ENCODE measurements at regions not wholly inside any gene's neighbourhood (a gene's known extent, or its start where the extent isn't known, plus 50 kb on each side); places are given as distances from the start of the nearest gene placed in this dataset.

DNA sequence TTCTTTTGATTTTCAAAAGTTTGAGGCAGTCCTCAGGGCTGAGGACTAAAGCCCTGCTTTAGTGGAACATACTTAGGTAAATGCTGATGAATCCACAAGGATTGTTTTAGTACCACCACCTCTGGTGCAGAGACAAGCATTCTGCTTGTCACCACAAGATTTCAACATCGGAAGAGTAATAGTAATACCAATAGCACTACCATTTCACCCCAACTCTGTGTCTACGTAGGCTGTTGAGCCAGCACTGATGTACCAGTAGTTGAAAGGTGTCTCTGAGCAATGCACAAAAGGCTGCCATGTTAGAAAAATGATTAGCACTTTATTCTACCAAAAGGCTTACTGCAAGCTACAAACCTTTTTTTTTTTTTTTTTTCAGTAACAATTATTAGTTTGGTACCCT lies 213.2 kb upstream of the SLC24A2 start:
- peaks cover 28% of the 10 kb centered on the region for H3K4me1 Mint-ChIP-seq (ENCODE audit: unreplicated experiment)
- H3K36me3 Mint-ChIP-seq (ENCODE audit: unreplicated experiment), result no peaks in the 10 kb centered on the region

DNA sequence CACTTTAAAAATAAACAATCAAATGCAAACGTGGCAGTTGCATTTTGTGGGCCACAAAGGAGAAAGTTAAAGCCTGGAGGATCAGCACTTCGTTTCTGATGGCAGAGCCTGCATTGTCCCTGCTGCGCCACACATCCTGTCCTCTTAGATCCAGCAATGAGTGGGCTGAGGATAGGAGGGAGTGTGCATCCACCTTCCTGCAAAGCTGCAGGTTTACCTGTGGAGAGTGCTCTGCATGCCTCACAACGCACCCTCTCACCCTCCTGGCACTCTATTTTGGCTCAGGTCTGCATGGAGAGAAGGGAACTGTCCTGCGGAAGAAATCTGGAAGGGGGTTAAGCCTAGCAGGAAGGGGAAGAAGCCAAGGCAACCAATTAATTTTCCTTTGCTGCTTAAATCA lies 212.2 kb upstream of the SLC24A2 start:
- Mint-ChIP-seq H3K27ac (ENCODE audit: unreplicated experiment) (no peak overlapping the region), H3K4me3 (ENCODE audit: unreplicated experiment) (no peak overlapping the region), H3K27me3 (ENCODE audit: unreplicated experiment) (no peaks in the 10 kb centered on the region), H3K4me1 (ENCODE audit: unreplicated experiment) (peaks cover 28% of the 10 kb centered on the region), H3K36me3 (ENCODE audit: unreplicated experiment) (no peaks in the 10 kb centered on the region), H3K9me3 (ENCODE audit: unreplicated experiment) (no peaks in the 10 kb centered on the region)
- TF ChIP-seq, protein P1, sequence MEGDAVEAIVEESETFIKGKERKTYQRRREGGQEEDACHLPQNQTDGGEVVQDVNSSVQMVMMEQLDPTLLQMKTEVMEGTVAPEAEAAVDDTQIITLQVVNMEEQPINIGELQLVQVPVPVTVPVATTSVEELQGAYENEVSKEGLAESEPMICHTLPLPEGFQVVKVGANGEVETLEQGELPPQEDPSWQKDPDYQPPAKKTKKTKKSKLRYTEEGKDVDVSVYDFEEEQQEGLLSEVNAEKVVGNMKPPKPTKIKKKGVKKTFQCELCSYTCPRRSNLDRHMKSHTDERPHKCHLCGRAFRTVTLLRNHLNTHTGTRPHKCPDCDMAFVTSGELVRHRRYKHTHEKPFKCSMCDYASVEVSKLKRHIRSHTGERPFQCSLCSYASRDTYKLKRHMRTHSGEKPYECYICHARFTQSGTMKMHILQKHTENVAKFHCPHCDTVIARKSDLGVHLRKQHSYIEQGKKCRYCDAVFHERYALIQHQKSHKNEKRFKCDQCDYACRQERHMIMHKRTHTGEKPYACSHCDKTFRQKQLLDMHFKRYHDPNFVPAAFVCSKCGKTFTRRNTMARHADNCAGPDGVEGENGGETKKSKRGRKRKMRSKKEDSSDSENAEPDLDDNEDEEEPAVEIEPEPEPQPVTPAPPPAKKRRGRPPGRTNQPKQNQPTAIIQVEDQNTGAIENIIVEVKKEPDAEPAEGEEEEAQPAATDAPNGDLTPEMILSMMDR (IDR thresholded peaks at IDR 0.05), result no peak
- no peak for DNase-seq (ENCODE audit: extremely low spot score, unreplicated experiment)

More for the DNA sequence above, 213.2 kb upstream of the SLC24A2 start:
- no peak for DNase-seq (ENCODE audit: extremely low spot score, unreplicated experiment)
- Mint-ChIP-seq H3K9me3 (ENCODE audit: unreplicated experiment) (no peaks in the 10 kb centered on the region), H3K4me3 (ENCODE audit: unreplicated experiment) (no peak overlapping the region), H3K27ac (ENCODE audit: unreplicated experiment) (no peak overlapping the region), H3K27me3 (ENCODE audit: unreplicated experiment) (no peaks in the 10 kb centered on the region)
- TF ChIP-seq, protein P1 (IDR thresholded peaks at IDR 0.05), result no peak

DNA sequence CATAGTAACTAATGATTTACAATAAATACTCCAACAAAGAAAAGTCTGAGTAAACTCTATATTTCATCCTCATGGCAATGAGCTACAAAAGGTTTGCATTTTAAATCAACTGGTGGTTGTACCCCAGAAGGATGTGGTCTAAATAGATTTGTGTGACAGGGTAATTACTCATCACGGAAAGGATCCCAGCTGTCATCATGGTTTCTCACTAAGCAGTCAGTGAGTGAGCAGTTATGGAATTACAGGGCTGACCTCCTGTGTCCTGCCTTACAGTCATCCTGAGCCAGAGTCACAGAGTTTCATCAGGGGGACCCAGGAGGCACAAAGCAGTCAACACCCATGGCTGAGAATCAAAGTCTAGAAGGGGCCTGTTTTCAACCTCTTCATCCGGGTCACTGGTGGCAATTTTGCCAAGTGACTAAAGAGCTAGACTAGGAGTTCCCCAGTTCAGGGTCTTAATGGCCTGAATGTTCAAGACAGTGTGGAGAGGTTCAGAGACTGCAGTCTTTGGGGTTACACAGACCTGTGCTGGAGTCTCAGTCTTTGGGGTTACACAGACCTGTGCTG lies 210.7 kb upstream of the SLC24A2 start:
- TF ChIP-seq, protein P1 (IDR thresholded peaks at IDR 0.05), result no peak
- Mint-ChIP-seq H3K27ac (ENCODE audit: unreplicated experiment) (peak overlapping the region; percentile 69), H3K4me3 (ENCODE audit: unreplicated experiment) (no peak overlapping the region), H3K27me3 (ENCODE audit: unreplicated experiment) (no peaks in the 10 kb centered on the region), H3K4me1 (ENCODE audit: unreplicated experiment) (peaks cover 28% of the 10 kb centered on the region), H3K36me3 (ENCODE audit: unreplicated experiment) (no peaks in the 10 kb centered on the region), H3K9me3 (ENCODE audit: unreplicated experiment) (no peaks in the 10 kb centered on the region)
- no peak for DNase-seq (ENCODE audit: extremely low spot score, unreplicated experiment)

DNA sequence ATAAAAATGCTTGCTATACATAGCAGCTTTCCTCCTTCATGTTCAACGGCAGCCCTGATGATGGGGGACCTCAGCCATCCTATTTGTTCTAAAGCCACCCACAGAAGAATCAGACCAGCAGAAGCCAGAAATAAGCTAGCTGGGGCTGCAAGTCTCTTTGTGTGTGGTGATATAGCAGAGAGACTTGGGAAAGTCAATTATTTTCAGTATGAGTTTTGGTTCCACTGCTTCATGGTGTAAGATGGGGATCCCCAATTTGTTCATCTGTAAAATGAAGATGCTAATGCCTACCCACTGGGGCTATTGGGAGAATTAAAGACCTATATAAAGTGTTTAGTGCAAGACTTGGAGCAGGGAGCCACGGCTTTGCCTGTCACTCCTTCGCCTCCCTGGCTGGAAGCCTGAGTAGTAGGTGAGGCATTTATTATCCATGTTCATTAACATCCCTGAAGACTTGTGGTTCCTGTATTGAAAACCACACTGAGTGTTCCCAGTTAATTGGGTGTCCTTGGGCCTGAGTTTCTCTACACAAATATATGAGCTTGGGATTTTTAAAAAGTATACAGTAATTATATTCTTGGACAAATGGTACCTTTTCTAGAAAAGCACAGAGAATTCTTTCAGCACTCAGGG lies 210.1 kb upstream of the SLC24A2 start:
- Mint-ChIP-seq H3K9me3 (ENCODE audit: unreplicated experiment) (no peaks in the 10 kb centered on the region), H3K27me3 (ENCODE audit: unreplicated experiment) (no peaks in the 10 kb centered on the region), H3K36me3 (ENCODE audit: unreplicated experiment) (no peaks in the 10 kb centered on the region), H3K27ac (ENCODE audit: unreplicated experiment) (peak overlapping the region; percentile 69), H3K4me3 (ENCODE audit: unreplicated experiment) (no peak overlapping the region), H3K4me1 (ENCODE audit: unreplicated experiment) (peaks cover 28% of the 10 kb centered on the region)
- no peak for DNase-seq (ENCODE audit: extremely low spot score, unreplicated experiment)
- TF ChIP-seq, protein P1 (IDR thresholded peaks at IDR 0.05), result no peak

DNA sequence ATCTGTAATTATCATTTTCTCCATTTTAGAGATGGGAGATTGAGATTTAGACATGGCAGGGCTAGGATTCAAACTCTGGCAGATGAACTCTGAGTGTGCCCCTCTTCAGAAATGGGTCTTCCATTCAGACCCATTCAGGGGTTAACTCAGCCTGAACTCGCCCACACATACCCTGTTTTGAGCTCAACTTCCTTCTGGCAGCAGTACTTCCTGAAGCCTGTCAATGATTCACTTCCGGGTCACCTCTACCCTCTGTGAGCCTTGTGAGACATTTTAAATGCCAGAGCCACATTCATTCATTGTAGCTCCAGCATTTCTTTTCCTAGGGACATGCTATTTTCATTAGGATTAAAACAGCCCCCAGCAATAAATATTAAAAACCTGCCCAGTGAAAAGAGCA lies 209.3 kb upstream of the SLC24A2 start:
- H3K27ac Mint-ChIP-seq (ENCODE audit: unreplicated experiment), result no peak overlapping the region
- no peak for DNase-seq (ENCODE audit: extremely low spot score, unreplicated experiment)

More for the DNA sequence above, 209.3 kb upstream of the SLC24A2 start:
- Mint-ChIP-seq H3K4me3 (ENCODE audit: unreplicated experiment) (no peak overlapping the region), H3K9me3 (ENCODE audit: unreplicated experiment) (no peaks in the 10 kb centered on the region), H3K4me1 (ENCODE audit: unreplicated experiment) (peaks cover 28% of the 10 kb centered on the region), H3K36me3 (ENCODE audit: unreplicated experiment) (no peaks in the 10 kb centered on the region), H3K27me3 (ENCODE audit: unreplicated experiment) (no peaks in the 10 kb centered on the region)
- TF ChIP-seq, protein P1 (IDR thresholded peaks at IDR 0.05), result no peak
